ENCODE measurements at regions not wholly inside any gene's neighbourhood (a gene's known extent, or its start where the extent isn't known, plus 50 kb on each side); places are given as distances from the start of the nearest gene placed in this dataset.

DNA sequence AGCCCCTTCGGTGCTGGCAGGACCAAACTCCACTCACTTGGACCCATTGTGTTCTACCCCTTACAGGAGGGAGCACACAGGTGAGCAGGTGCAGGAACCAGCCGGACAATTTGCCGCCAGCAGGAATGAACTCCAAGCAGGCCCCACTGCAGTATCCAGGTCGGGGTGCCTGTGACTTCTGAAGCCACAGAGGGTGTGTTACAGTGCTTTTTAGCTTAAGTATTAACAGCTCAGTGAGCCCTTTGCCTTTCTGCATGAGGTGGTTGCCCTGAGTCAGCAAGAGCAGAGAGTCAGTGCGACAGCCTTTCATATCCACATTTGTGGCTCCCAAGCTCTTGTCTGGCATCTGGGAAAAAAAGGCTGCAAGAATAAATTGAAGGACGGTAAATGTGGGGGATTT is 366.6 kb upstream of the LRRC4C start:
- H3K4me1 ChIP-seq (ENCODE audit: insufficient read depth, low read length, poor library complexity, severe bottlenecking), result no peaks in the 10 kb centered on the region
- H2AFZ ChIP-seq (ENCODE audit: low read length), result no peak overlapping the region
- intact Hi-C loops (cut with micrococcal nuclease; ENCODE audit: unreplicated experiment), result no loop called here
- H3K4me3 ChIP-seq (ENCODE audit: low read depth, low read length, poor library complexity, severe bottlenecking), result no peak overlapping the region
- H3K9me3 ChIP-seq (ENCODE audit: low read length), result no peaks in the 10 kb centered on the region
- no peaks in the 10 kb centered on the region for H4K20me1 ChIP-seq (ENCODE audit: insufficient read depth, low read length)
- no peak overlapping the region for H3K4me2 ChIP-seq (ENCODE audit: low read length)
- no TSS peak for BruUV-seq (replicated peaks)
- H3K27ac ChIP-seq (ENCODE audit: low read depth, low read length, poor library complexity, severe bottlenecking), result no peak overlapping the region
- H3K79me2 ChIP-seq (ENCODE audit: insufficient read depth, low read depth, low read length), result no peaks in the 10 kb centered on the region
- H3K36me3 ChIP-seq (ENCODE audit: insufficient read depth, low read length), result no peaks in the 10 kb centered on the region
- ChIA-PET POLR2A (no interaction called here), CTCF (ENCODE audit: unreplicated experiment) (no interaction called here)
- no peaks in the 10 kb centered on the region for H3K9me2 ChIP-seq (ENCODE audit: insufficient read depth, low read length)
- TF ChIP-seq EZH2phosphoT487 (IDR thresholded peaks at IDR 0.05; ENCODE audit: borderline replicate concordance, low read depth, low read length), result no peak
- no peak for TF ChIP-seq CTCF (conservative IDR thresholded peaks at IDR 0.05; ENCODE audit: low read length)
- DNase-seq (ENCODE audit: low spot score), result no peak

DNA sequence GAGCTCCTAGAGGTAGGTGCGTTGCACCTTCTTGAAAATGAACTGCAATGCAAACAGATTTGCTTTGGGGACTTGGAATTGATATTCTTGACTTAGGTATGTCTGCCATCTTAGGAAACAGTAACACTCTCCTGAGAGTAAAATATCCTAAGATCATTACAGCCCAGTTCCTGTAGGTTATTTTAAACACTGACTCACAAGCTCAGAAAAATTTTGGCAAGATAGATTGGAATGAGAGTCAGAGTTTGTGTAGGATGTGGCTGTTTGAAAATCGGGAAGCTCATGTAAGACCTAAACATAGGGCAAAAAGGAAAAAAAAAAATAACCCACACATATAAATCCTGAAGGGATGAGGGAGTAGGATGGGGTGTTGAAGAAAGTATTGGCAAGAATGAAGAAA is 377.0 kb upstream of the LRRC4C start:
- no peaks in the 10 kb centered on the region for H4K20me1 ChIP-seq (ENCODE audit: insufficient read depth, low read length)
- no peak overlapping the region for H3K27ac ChIP-seq (ENCODE audit: low read depth, low read length, poor library complexity, severe bottlenecking)
- H2AFZ ChIP-seq (ENCODE audit: low read length), result no peak overlapping the region
- ChIA-PET CTCF (ENCODE audit: unreplicated experiment) (no interaction called here), POLR2A (interaction anchor here (0.8 kb wide), 1 partner anchor 18 kb away, joined by 3 read pairs; no protein-coding TSS in a partner anchor)
- intact Hi-C loops (cut with micrococcal nuclease; ENCODE audit: unreplicated experiment), result no loop called here
- H3K4me2 ChIP-seq (ENCODE audit: low read length), result no peak overlapping the region
- no peaks in the 10 kb centered on the region for H3K79me2 ChIP-seq (ENCODE audit: insufficient read depth, low read depth, low read length)
- H3K4me3 ChIP-seq (ENCODE audit: low read depth, low read length, poor library complexity, severe bottlenecking), result no peak overlapping the region
- no TSS peak for BruUV-seq (replicated peaks)
- no peak for TF ChIP-seq CTCF (conservative IDR thresholded peaks at IDR 0.05; ENCODE audit: low read length)
- no peak for TF ChIP-seq EZH2phosphoT487 (IDR thresholded peaks at IDR 0.05; ENCODE audit: borderline replicate concordance, low read depth, low read length)
- no peak for DNase-seq (ENCODE audit: low spot score)
- H3K9me3 ChIP-seq (ENCODE audit: low read length), result 0 out of 2 replicates have a peak, but pooled peaks cover 6% of the 10 kb centered on the region
- no peaks in the 10 kb centered on the region for H3K9me2 ChIP-seq (ENCODE audit: insufficient read depth, low read length)
- H3K4me1 ChIP-seq (ENCODE audit: insufficient read depth, low read length, poor library complexity, severe bottlenecking), result no peaks in the 10 kb centered on the region
- H3K36me3 ChIP-seq (ENCODE audit: insufficient read depth, low read length), result no peaks in the 10 kb centered on the region

- POLR2A ChIA-PET, result no interaction called here
- intact Hi-C loops (cut with micrococcal nuclease; ENCODE audit: unreplicated experiment), result no loop called here
- Histone ChIP-seq H2AFZ (ENCODE audit: low read length) (no peak overlapping the region), H3K79me2 (ENCODE audit: insufficient read depth, low read depth, low read length) (no peaks in the 10 kb centered on the region), H3K9me3 (ENCODE audit: low read length) (0 out of 2 replicates have a peak, but pooled peaks cover 6% of the 10 kb centered on the region), H3K27ac (ENCODE audit: low read depth, low read length, poor library complexity, severe bottlenecking) (no peak overlapping the region), H3K36me3 (ENCODE audit: insufficient read depth, low read length) (no peaks in the 10 kb centered on the region), H4K20me1 (ENCODE audit: insufficient read depth, low read length) (no peaks in the 10 kb centered on the region), H3K4me1 (ENCODE audit: insufficient read depth, low read length, poor library complexity, severe bottlenecking) (no peaks in the 10 kb centered on the region), H3K9me2 (ENCODE audit: insufficient read depth, low read length) (no peaks in the 10 kb centered on the region), H3K4me3 (ENCODE audit: low read depth, low read length, poor library complexity, severe bottlenecking) (no peak overlapping the region), H3K4me2 (ENCODE audit: low read length) (no peak overlapping the region)
- TF ChIP-seq CTCF (conservative IDR thresholded peaks at IDR 0.05; ENCODE audit: low read length) (no peak), EZH2phosphoT487 (IDR thresholded peaks at IDR 0.05; ENCODE audit: borderline replicate concordance, low read depth, low read length) (no peak)
- CTCF ChIA-PET (ENCODE audit: unreplicated experiment), result no interaction called here
- BruUV-seq (replicated peaks), result no TSS peak
- no peak for DNase-seq (ENCODE audit: low spot score)
Measured at GRCh38 chr11:41842673-41843072, 383.2 kb upstream of the LRRC4C start.

Measured in OCI-LY7 (cell line).